Thyroid gland (tissue), 4 donors: ENCODE measurements at regions not wholly inside any gene's neighbourhood (a gene's known extent, or its start where the extent isn't known, plus 50 kb on each side); places are given as distances from the start of the nearest gene placed in this dataset.

Source experiments
- DNase-seq, 2 donors: peaks; one replicate each; pipeline ENCODE4 v3.0.0-alpha.2; 2019
- H3K27ac ChIP-seq, 3 donors: fragments of 200-600 bp; sonication (generic); 1 replicate in 2 of 3; 2 replicates in 1 of 3; pipeline ENCODE4 v1.5.1; 2016 to 2019; ENCODE audit warnings: mild to moderate bottlenecking in 1 of 3, moderate library complexity in 1 of 3
- H3K27me3 ChIP-seq: fragments of 200-600 bp; sonication (generic); one replicate; pipeline ENCODE4 v1.5.1; 2019
- H3K36me3 ChIP-seq, 2 donors: fragments of 200-600 bp; sonication (generic); one replicate each; pipeline ENCODE4 v1.5.1; 2016 to 2019
- H3K4me1 ChIP-seq, 2 donors: fragments of 200-600 bp; sonication (generic); one replicate each; pipeline ENCODE4 v1.5.1; 2017 to 2019
- H3K4me3 ChIP-seq, 3 donors: fragments of 200-600 bp; sonication (generic); replicated peaks in 1 of 3; 1 replicate in 2 of 3; 2 replicates in 1 of 3; pipeline ENCODE4 v1.5.1; 2016; ENCODE audit warnings: mild to moderate bottlenecking in 1 of 3
- H3K9me3 ChIP-seq: fragments of 200-600 bp; sonication (generic); one replicate; pipeline ENCODE4 v1.5.1; 2017
- POLR2A ChIP-seq, 2 donors: fragments of 450-650 bp; IDR thresholded peaks; one replicate each; pipeline ENCODE4 v1.6.1; 2017; ENCODE audit warnings: antibody characterized with exemption in 2 of 2, mild to moderate bottlenecking in 2 of 2, moderate library complexity in 1 of 2
- WGBS, 2 donors: methylation state at CpG; one replicate each; pipeline ENCODE4 v1.1.5; 2017; 5-methylcytosine and 5-hydroxymethylcytosine counted together
- intact Hi-C: fragments of 100-400 bp; cut with DNase I; formaldehyde crosslinking; loops from one replicate; pipeline ENCODE4 v1.15.1; 2023
- TF ChIP-seq, protein P1 (sequence below), 6 experiments: fragments of 200-600 bp in 3 of 6; fragments of 450-650 bp in 3 of 6; sonication (generic) in 3 of 6; IDR thresholded peaks; one replicate each; pipeline ENCODE4 v1.5.1; 2016 to 2019; ENCODE audit warnings: antibody characterized with exemption in 6 of 6, mild to moderate bottlenecking in 2 of 6, inconsistent platforms in 1 of 6, moderate library complexity in 1 of 6

DNA sequence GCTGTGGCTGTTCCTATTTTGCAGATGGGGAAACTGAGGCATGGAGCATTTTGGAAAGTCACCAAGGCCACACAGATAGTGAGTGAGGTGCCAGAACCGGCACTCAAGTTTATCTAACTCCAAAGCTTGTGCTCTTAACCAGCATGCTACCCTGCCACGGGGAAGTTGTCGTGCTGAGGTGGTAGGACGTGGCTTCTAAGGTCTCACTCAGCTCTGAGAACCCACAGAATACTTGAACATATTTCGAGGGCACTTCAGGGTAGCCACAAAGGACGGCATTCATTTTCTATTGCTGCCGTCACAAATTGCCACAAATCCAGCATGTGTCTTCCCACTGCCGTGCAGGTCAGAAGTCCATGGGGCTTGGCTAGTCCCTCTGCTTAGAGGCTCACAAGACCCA lies 116.7 kb downstream of the OLFM1 start:
- TF ChIP-seq, protein P1, sequence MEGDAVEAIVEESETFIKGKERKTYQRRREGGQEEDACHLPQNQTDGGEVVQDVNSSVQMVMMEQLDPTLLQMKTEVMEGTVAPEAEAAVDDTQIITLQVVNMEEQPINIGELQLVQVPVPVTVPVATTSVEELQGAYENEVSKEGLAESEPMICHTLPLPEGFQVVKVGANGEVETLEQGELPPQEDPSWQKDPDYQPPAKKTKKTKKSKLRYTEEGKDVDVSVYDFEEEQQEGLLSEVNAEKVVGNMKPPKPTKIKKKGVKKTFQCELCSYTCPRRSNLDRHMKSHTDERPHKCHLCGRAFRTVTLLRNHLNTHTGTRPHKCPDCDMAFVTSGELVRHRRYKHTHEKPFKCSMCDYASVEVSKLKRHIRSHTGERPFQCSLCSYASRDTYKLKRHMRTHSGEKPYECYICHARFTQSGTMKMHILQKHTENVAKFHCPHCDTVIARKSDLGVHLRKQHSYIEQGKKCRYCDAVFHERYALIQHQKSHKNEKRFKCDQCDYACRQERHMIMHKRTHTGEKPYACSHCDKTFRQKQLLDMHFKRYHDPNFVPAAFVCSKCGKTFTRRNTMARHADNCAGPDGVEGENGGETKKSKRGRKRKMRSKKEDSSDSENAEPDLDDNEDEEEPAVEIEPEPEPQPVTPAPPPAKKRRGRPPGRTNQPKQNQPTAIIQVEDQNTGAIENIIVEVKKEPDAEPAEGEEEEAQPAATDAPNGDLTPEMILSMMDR (IDR thresholded peaks at IDR 0.05) = no peak
- TF ChIP-seq POLR2A (IDR thresholded peaks at IDR 0.05) = no peak

DNA sequence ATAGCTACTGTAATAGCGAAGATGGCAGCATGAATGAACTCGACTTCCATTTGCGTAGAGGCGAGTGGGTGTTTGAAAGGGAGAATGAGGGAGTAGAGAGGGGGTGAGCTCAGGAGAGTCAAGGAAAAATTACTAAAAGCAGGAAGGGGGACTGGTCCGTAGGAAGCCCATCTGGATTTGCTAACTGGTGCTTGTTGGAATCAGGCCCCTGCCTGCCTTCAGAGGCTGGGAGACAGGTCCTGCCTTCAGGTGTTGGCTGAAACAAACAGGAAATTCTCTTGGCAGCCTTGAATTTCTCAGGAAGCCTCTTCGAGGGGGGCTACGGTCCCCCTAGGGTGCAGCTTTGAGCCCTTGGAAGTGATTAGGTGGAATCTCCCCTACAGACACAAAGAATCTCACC lies 121.7 kb downstream of the OLFM1 start:
- no peak overlapping the region for H3K4me3 ChIP-seq
- no peaks in the 10 kb centered on the region for H3K27me3 ChIP-seq
- intact Hi-C loops = no loop called here
- 73 to 87% methylated on average over 7 of the region's 7 CpGs for WGBS, 2 donors
- no peaks in the 10 kb centered on the region for H3K36me3 ChIP-seq
- DNase-seq = no peak
- no peaks in the 10 kb centered on the region for H3K4me1 ChIP-seq
- H3K9me3 ChIP-seq = no peaks in the 10 kb centered on the region
- TF ChIP-seq POLR2A (IDR thresholded peaks at IDR 0.05) = no peak
- TF ChIP-seq, protein P1 (IDR thresholded peaks at IDR 0.05) = no peak
- no peak overlapping the region for H3K27ac ChIP-seq

More for the DNA sequence above, 116.7 kb downstream of the OLFM1 start:
- H3K27me3 ChIP-seq = no peaks in the 10 kb centered on the region
- H3K27ac ChIP-seq = no peak overlapping the region
- H3K36me3 ChIP-seq = no peaks in the 10 kb centered on the region
- H3K4me3 ChIP-seq = no peak overlapping the region
- DNase-seq = no peak
- H3K9me3 ChIP-seq = no peaks in the 10 kb centered on the region
- WGBS, 2 donors = 55 to 58% methylated on average over 8 of the region's 8 CpGs
- intact Hi-C loops = no loop called here
- H3K4me1 ChIP-seq = no peaks in the 10 kb centered on the region

DNA sequence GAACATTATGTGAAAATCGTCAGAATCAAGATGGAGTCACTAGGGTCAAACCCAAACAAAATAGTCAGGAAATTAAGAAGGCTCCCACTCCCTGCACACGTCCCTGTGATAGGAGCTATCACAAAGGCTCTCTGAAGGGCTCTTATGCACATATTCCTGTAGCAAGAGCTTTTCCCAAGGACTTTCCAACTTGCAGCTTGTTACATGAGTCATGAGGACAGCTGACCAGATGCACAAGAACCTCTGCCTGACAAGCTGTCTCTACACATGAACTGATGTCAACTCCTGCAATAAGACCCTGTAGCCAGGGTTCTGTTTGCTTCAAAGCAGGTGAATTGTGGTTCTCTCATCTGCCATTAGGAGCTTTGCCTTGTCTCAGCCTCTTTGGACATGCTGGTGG lies 122.4 kb downstream of the OLFM1 start:
- Histone ChIP-seq H3K9me3 (no peaks in the 10 kb centered on the region), H3K4me1 (no peaks in the 10 kb centered on the region), H3K27me3 (no peaks in the 10 kb centered on the region), H3K4me3 (no peak overlapping the region), H3K36me3 (no peaks in the 10 kb centered on the region), H3K27ac (no peak overlapping the region)
- intact Hi-C loops = no loop called here
- no peak for TF ChIP-seq POLR2A (IDR thresholded peaks at IDR 0.05)
- whole genome bisulfite sequencing, 2 donors = 44 to 65% methylated on average over 2 of the region's 2 CpGs
- no peak for DNase-seq

DNA sequence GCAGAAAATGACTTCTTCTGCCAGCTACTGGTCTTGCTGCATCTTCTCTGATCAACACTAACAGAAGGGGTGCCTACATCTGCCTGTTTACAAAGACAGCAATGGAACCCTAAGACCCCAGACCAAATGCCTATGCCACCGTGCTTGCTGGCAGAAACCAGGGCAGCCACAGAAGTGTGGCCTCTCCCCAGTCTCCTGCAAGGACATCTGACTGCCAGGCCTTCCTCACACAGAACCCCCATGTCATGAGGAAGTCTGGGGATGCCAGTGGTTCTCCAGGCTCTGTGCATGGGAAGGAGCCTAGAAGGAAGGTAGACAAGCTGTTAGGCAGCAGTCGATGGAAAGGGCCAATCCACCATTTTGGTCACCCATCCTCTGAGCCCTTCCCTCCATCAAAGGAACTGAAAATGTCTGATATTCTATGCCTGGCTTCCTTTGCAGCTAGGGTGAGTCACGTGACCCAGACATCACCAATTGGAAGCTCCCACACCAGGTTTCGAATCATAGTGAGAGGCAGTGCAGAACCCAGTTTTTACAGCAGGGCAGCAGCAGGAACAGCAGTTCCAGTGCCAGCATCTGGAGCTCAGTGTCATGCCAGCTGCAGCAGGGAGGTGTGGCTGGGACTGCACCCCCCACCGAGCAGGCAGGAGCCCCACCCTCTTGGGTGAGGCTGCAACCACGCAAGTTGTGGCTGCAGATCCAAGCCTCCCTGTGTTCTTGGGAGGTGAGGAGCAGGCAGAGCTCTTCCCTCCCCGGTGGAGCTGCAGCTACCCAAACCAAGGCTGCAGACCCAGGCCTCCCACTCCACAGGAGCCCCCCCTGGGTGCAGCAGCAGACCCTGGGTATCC lies 123.4 kb downstream of the OLFM1 start:
- H3K4me1 ChIP-seq = peaks cover 0 to 6% of the 10 kb centered on the region in 2 donors
- no peaks in the 10 kb centered on the region for H3K36me3 ChIP-seq
- intact Hi-C loops = no loop called here
- no peaks in the 10 kb centered on the region for H3K9me3 ChIP-seq
- 86 to 89% methylated on average over 4 to 7 of the region's 7 CpGs for WGBS, 2 donors
- no peaks in the 10 kb centered on the region for H3K27me3 ChIP-seq
- no peak overlapping the region for H3K27ac ChIP-seq
- DNase-seq = no peak
- no peak overlapping the region for H3K4me3 ChIP-seq
- TF ChIP-seq POLR2A (IDR thresholded peaks at IDR 0.05) = no peak
- TF ChIP-seq, protein P1 (IDR thresholded peaks at IDR 0.05) = no peak

DNA sequence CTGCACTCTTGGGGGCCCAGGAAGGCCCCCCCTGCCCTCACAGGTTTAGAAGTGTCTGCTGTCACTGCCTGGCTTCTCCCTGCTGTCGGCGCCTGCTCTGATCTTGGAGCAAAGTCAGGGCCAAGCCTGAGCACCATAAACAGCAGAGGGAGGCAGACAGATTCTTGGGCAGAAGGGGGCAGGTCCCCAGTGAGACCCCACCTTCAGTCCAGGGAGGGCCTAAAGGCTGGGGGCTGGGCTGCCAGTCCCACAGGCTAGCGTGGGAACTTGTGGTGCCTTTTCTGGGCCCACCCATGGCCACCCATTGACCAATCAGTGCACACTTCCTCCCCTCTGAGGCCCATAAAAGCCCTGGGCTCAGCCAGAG lies 124.0 kb downstream of the OLFM1 start:
- H3K4me3 ChIP-seq = no peak overlapping the region
- H3K27ac ChIP-seq = no peak overlapping the region
- no peaks in the 10 kb centered on the region for H3K27me3 ChIP-seq
- peaks cover 0 to 7% of the 10 kb centered on the region in 2 donors for H3K4me1 ChIP-seq
- DNase-seq = no peak
- TF ChIP-seq POLR2A (IDR thresholded peaks at IDR 0.05) = no peak
- TF ChIP-seq, protein P1 (IDR thresholded peaks at IDR 0.05) = no peak
- no peaks in the 10 kb centered on the region for H3K36me3 ChIP-seq
- no peaks in the 10 kb centered on the region for H3K9me3 ChIP-seq
- 20 to 88% methylated on average over 1 to 2 of the region's 3 CpGs for WGBS, 2 donors
- intact Hi-C loops = no loop called here
